Loucy (cell line): ENCODE measurements at regions not wholly inside any gene's neighbourhood (a gene's known extent, or its start where the extent isn't known, plus 50 kb on each side); places are given as distances from the start of the nearest gene placed in this dataset.

Experiments used
- H2AFZ ChIP-seq: fragments of 200-600 bp; sonication (generic); 2 replicates; pipeline ENCODE4 v1.6.0; 2016; ENCODE audit warnings: antibody characterized with exemption, mild to moderate bottlenecking, low read length, moderate library complexity
- H3F3A ChIP-seq: fragments of 200-600 bp; 2 replicates; pipeline ENCODE4 v1.6.0; 2016; ENCODE audit warnings: antibody characterized with exemption, low read depth, mild to moderate bottlenecking
- H3K27me3 ChIP-seq: fragments of 200-600 bp; sonication (generic); 2 replicates; pipeline ENCODE4 v1.6.1; 2014; ENCODE audit warnings: low read length, mild to moderate bottlenecking; ENCODE audit not compliant: insufficient read depth, poor library complexity, severe bottlenecking
- H3K36me3 ChIP-seq: fragments of 200-600 bp; sonication (generic); 2 replicates; pipeline ENCODE4 v1.6.1; 2016; ENCODE audit warnings: low read length; ENCODE audit not compliant: insufficient read depth
- H3K4me1 ChIP-seq: fragments of 200-600 bp; sonication (generic); 2 replicates; pipeline ENCODE4 v1.5.1; 2014; ENCODE audit warnings: low read length, mild to moderate bottlenecking; ENCODE audit not compliant: insufficient read depth, poor library complexity, severe bottlenecking
- H3K4me2 ChIP-seq: fragments of 200-600 bp; sonication (generic); 2 replicates; pipeline ENCODE4 v1.6.0; 2014; ENCODE audit warnings: antibody characterized with exemption, low read length, low read depth, mild to moderate bottlenecking; ENCODE audit not compliant: poor library complexity, severe bottlenecking
- H3K4me3 ChIP-seq: fragments of 200-600 bp; sonication (generic); 2 replicates; pipeline ENCODE4 v1.5.1; 2014; ENCODE audit warnings: low read length, mild to moderate bottlenecking, mixed read lengths; ENCODE audit not compliant: poor library complexity, severe bottlenecking
- H3K79me2 ChIP-seq: fragments of 200-600 bp; sonication (generic); 2 replicates; pipeline ENCODE4 v1.6.1; 2014; ENCODE audit warnings: low read length; ENCODE audit not compliant: insufficient read depth
- H3K9ac ChIP-seq: fragments of 200-600 bp; sonication (generic); 2 replicates; pipeline ENCODE4 v1.6.0; 2014; ENCODE audit warnings: mild to moderate bottlenecking, low read depth, low read length, moderate library complexity; ENCODE audit not compliant: poor library complexity, severe bottlenecking
- H3K9me2 ChIP-seq: fragments of 200-600 bp; sonication (generic); replicated peaks from 2 replicates; pipeline ENCODE4 v1.6.1; 2016; ENCODE audit warnings: low read depth, low read length, mixed read lengths
- H3K9me3 ChIP-seq: fragments of 200-600 bp; sonication (generic); 2 replicates; pipeline ENCODE4 v1.6.1; 2014; ENCODE audit warnings: mild to moderate bottlenecking, antibody characterized with exemption, low read length, low read depth; ENCODE audit not compliant: insufficient read depth
- H4K20me1 ChIP-seq: fragments of 200-600 bp; sonication (generic); 2 replicates; pipeline ENCODE4 v1.6.0; 2014; ENCODE audit warnings: antibody characterized with exemption, low read length, mild to moderate bottlenecking; ENCODE audit not compliant: insufficient read depth, poor library complexity, severe bottlenecking
- CTCF ChIP-seq: fragments of 200-600 bp; sonication (generic); conservative IDR thresholded peaks from 2 replicates; pipeline ENCODE4 v1.5.1; 2014; ENCODE audit warnings: mild to moderate bottlenecking, antibody characterized with exemption, low read length
- EZH2phosphoT487 ChIP-seq: fragments of 200-600 bp; IDR thresholded peaks from 2 replicates; pipeline ENCODE4 v1.6.1; 2018; ENCODE audit warnings: antibody characterized with exemption, mild to moderate bottlenecking, moderate library complexity, borderline replicate concordance

DNA sequence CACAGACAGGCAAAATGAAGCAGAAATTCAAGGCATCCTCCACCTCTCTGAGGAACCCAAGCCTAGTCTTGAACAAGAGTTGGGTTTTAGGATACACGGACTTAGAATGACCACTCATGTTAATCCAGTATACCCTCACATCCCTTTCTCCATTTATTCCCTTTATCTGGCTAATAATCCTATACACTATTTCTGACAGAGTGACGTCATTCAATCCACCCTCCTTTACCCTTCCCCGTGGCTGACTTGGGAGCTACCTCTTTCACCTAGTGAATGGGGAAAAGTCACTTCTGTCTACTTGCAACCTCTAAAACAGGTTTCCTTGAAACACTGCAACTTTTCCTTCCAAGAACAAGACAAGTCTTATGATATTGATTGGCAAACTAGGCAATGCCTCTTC lies 52.8 kb upstream of the PARVA start:
- Histone ChIP-seq H2AFZ (no peak overlapping the region), H3K4me3 (no peak overlapping the region), H3K9ac (no peak overlapping the region), H3K4me1 (peaks cover 21% of the 10 kb centered on the region), H3K27me3 (no peaks in the 10 kb centered on the region), H3F3A (no peaks in the 10 kb centered on the region), H4K20me1 (no peaks in the 10 kb centered on the region), H3K9me2 (no peaks in the 10 kb centered on the region), H3K79me2 (no peaks in the 10 kb centered on the region), H3K36me3 (no peaks in the 10 kb centered on the region), H3K9me3 (no peaks in the 10 kb centered on the region), H3K4me2 (no peak overlapping the region)
- TF ChIP-seq CTCF, result no peak
- no peak for TF ChIP-seq EZH2phosphoT487
